Right cardiac atrium (tissue), 5 donors: ENCODE measurements at regions not wholly inside any gene's neighbourhood (a gene's known extent, or its start where the extent isn't known, plus 50 kb on each side); places are given as distances from the start of the nearest gene placed in this dataset.

Source experiments
- ATAC-seq, 2 donors: fragments of 200-7000 bp; cut with Tn5 transposase; one replicate each; pipeline versions ENCODE4 v1.8.0 to v1.9.1; 2020; ENCODE audit warnings: moderate library complexity in 2 of 2, mild to moderate bottlenecking in 1 of 2
- DNase-seq, 3 donors: peaks; one replicate each; pipeline ENCODE4 v3.0.0-alpha.2; 2020
- H3K27ac ChIP-seq: one replicate; pipeline ENCODE4 v1.5.1; 2013; ENCODE audit warnings: mild to moderate bottlenecking, low read length, control low read depth, moderate library complexity
- H3K27me3 ChIP-seq: one replicate; pipeline ENCODE4 v1.6.1; 2013; ENCODE audit not compliant: control insufficient read depth, insufficient read depth
- H3K4me1 ChIP-seq: one replicate; pipeline ENCODE4 v1.6.1; 2013; ENCODE audit warnings: low read length; ENCODE audit not compliant: control insufficient read depth, insufficient read depth
- H3K4me3 ChIP-seq: one replicate; pipeline ENCODE4 v1.5.1; 2013; ENCODE audit warnings: low read length, control low read depth
- H3K9me3 ChIP-seq: one replicate; pipeline ENCODE4 v1.6.1; 2013; ENCODE audit warnings: low read length; ENCODE audit not compliant: control insufficient read depth
- WGBS: extraction: QIAGEN DNeasy Blood & Tissue Kit; methylation state at CpG from one replicate; pipeline ENCODE4 v1.1.7; 2013; 5-methylcytosine and 5-hydroxymethylcytosine counted together
- intact Hi-C, 4 donors: fragments of 100-400 bp; cut with DNase I; formaldehyde crosslinking; loops; one replicate each; pipeline versions ENCODE4 v1.11.0 to v1.14.0; 2022 to 2023
- donor health status: healthy with polysubstance abuse.
- donor health status: DM: no; HTN: yes; CAD: no.
- donor health status: DM: no; HTN: no; CAD: no.
- donor health status: DM: no; HTN: yes; CAD: no; lungs with severe emphysema.
- donor health status: DM: yes; HTN: yes; CAD: no.

DNA sequence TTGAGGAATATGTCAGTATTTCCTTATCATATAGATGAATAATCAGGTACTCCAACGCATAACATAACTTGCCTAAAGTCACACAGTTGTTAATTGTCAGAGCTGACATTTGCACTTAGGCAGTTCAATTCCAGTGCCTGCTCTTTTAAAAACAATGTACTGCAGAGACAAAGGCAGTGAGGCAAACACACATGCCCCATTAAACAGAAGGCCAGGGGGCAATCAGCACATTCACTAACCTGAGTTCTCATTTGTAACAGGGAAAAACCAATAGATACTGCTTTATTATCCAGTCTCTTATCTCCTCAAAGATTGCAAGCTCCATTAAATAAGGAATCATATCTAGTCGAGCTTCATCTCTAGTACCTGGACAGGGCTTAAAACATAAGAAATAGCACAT, 1017.4 kb downstream of the SQOR start:
- intact Hi-C loops, result no loop called here
- DNase-seq (no peak), ATAC-seq (no peak)
- H3K4me1 ChIP-seq, result no peaks in the 10 kb centered on the region
- WGBS, result 52% methylated on average over 2 of the region's 2 CpGs
- H3K4me3 ChIP-seq, result no peak overlapping the region
- H3K27ac ChIP-seq, result no peak overlapping the region
- no peaks in the 10 kb centered on the region for H3K9me3 ChIP-seq
- no peaks in the 10 kb centered on the region for H3K27me3 ChIP-seq

DNA sequence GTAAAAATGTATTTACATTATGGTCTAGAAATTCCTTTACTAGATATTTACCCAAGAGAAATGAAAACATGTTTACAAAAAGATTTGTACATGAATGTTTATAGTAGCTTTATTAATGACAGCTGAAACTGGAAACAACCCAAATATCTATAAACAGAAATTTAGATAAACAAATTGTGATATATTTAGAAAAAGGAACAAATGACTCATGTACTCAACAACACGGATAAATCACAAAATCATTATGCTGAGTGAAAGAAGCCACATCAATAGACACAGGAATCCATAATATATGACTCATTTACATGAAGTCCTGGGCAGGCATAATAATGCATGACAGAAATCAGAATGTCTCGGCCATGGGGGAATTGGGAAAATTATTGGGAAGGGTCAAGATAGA, 1020.2 kb downstream of the SQOR start:
- no peak overlapping the region for H3K4me3 ChIP-seq
- H3K27ac ChIP-seq, result no peak overlapping the region
- WGBS, result 67% methylated on average over 2 of the region's 2 CpGs
- no peaks in the 10 kb centered on the region for H3K27me3 ChIP-seq
- intact Hi-C loops, result no loop called here
- ATAC-seq (no peak), DNase-seq (no peak)
- no peaks in the 10 kb centered on the region for H3K4me1 ChIP-seq
- no peaks in the 10 kb centered on the region for H3K9me3 ChIP-seq

DNA sequence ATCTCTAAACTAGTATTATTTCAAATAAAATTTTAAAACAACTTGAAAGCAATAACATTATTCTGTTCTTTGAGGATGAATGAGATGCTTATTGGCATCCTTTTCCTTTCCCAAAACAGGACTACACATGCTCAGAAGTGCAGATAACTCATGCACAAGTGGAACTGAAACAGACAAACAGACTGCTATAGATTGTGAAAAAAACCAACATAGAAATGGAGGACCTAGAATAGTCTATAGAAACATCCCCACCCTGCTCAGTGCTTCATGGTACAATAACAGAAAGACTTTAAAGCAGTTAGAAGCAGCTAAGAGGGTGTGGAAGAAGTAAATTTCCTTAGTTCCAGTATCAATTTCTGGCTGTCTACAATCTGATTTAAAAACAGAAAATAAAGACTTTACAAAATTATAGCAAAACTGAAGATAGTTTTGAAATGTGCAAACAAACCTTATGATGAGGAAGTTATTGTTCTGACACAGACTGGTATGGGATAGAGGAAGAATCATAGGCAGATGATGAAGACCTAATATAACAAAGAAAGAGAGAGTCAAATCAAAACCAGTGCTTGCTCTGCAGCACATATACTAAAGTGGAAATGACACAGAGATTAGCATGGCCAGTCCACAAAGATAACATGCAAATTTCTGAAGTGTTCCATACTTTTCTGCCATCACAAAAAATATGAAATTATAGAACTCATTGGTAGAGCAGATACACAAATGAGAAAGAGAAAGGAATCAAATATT, 1025.4 kb downstream of the SQOR start:
- no peak overlapping the region for H3K4me3 ChIP-seq
- DNase-seq (no peak), ATAC-seq (no peak)
- no peaks in the 10 kb centered on the region for H3K9me3 ChIP-seq
- no peak overlapping the region for H3K27ac ChIP-seq
- intact Hi-C loops, result no loop called here
- no peaks in the 10 kb centered on the region for H3K27me3 ChIP-seq
- H3K4me1 ChIP-seq, result no peaks in the 10 kb centered on the region

DNA sequence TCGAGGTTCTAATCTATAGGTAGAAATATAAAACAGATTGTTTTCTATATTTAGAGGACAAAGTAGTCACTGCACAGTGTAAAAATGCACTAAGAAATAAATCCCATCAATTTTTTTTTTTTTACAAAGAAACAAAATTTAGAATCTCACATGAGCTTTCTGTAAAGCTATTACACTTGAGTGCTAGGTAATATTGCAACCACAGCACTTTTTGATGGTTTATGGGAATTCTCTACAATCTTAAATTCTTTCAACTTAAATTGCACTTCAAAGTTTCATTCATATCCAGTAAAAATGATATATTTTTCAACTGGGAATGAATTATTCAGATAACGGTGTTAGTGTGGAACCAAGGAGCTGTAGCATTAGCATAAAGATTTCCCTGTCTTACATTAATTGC, 1035.4 kb downstream of the SQOR start:
- Histone ChIP-seq H3K9me3 (no peaks in the 10 kb centered on the region), H3K27me3 (no peaks in the 10 kb centered on the region), H3K27ac (no peak overlapping the region), H3K4me1 (no peaks in the 10 kb centered on the region), H3K4me3 (no peak overlapping the region)
- 80% methylated on average over 2 of the region's 2 CpGs for WGBS
- no peak for ATAC-seq
- DNase-seq, result no peak
- intact Hi-C loops, result no loop called here

DNA sequence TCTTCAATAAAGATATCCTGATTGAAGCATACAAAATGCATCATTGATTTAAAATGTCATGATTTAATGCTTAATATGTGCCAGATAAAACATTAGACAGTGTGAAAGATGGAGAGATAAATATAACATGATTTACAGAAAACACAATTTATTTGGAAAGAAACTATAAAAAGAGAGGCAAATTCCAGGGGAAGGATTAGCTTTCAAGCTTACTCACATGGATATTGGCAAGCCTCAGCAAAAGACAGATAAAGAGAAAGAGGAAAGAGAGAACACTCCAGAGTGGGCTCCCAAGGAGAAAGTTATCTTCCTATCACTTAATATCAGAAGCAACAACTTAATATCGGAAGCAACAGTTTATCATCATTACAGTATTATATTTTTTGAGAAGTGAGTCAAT, 1036.5 kb downstream of the SQOR start:
- no peaks in the 10 kb centered on the region for H3K4me1 ChIP-seq
- intact Hi-C loops, result no loop called here
- no peaks in the 10 kb centered on the region for H3K9me3 ChIP-seq
- H3K4me3 ChIP-seq, result no peak overlapping the region
- ATAC-seq, result no peak
- no peaks in the 10 kb centered on the region for H3K27me3 ChIP-seq
- no peak for DNase-seq
- no peak overlapping the region for H3K27ac ChIP-seq
- WGBS, result 39% methylated on average over 1 of the region's 1 CpG

DNA sequence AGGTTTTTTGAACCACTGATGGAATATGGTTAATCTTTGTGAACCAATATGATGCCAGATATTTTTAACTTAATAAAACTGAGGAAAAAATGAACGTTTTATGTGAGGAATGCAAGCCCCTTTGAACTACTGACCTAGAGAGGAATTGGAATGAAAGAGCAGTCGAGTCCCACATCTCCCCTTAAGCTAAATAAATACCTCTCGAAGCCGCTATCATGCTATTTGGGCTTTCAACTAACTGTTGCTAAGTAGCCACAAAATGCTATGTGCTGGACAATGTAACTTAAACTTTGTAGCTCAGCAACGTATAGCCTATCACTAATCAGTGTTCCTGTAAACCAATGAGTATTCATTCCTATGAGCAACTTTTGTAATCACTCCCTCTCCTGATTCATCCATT, 1037.2 kb downstream of the SQOR start:
- intact Hi-C loops, result no loop called here
- Histone ChIP-seq H3K27ac (no peak overlapping the region), H3K4me1 (no peaks in the 10 kb centered on the region), H3K4me3 (no peak overlapping the region), H3K9me3 (no peaks in the 10 kb centered on the region), H3K27me3 (no peaks in the 10 kb centered on the region)
- 51% methylated on average over 5 of the region's 5 CpGs for WGBS
- ATAC-seq (no peak), DNase-seq (no peak)

DNA sequence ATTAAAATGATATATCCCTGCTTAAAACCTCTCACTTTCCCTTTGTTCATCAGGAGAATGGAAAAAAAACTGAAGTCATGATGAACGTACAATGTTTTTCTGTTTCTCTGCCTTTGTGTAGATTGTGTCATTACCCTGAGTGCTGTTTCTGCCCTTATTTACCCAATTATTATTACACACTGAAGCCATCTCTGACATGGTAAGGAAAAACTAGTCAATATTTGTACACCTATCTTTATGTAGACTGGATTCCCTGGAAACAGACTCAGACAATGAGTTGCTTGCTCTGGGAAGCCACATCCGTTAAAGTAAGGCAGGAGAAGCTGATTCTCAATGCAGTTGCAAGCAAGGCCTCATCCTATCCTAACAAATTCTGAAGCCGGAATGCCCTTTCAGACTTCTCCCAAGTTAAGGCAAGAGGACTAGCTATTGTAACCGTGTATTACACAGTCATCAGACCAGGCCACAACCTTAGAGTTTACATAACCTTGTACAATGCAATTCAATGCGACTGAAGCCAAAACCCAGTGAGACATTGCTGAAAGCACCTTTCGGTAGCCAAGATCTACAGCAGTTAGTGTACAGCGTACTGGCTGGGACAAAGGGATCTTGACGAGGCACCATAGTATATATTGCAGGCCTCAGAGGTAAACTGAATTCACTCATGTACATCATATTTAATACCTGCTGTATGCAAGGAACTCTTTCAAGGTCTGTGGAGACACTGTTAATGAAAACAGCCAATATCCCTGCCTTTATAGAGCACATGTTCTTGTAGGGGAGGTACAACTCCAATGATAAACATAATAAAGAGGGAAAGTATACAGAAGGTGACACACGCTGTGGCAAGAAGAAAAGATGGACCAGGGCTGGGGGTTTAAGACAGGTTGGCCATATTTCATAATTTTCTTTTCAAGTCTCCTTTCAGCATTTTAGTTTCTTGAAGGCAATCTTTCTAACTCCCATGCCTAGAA, 1040.8 kb upstream of the SEMA6D start:
- Histone ChIP-seq H3K27me3 (no peaks in the 10 kb centered on the region), H3K4me3 (no peak overlapping the region), H3K27ac (no peak overlapping the region), H3K4me1 (no peaks in the 10 kb centered on the region), H3K9me3 (no peaks in the 10 kb centered on the region)
- no peak for ATAC-seq
- intact Hi-C loops, result no loop called here
- no peak for DNase-seq
- WGBS, result 84% methylated on average over 9 of the region's 9 CpGs

DNA sequence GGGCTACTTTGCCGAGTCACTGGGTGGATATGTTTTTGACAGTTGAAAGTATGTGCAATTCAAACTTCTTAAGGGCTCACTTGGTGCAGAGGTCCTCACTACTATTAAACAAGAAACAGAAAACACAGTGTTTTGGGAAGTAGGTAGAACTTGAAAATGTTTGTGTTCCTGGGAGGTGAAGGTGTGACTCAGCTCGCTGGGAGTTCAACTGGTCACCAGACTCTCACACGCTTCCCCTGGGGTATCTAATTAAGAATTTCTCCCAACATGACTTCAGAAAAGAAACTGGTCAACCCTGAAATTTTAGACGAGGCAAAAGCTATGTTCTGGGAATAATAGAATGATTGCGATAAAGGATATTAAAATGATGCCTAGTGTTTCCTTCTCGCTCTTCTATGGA, 1039.8 kb upstream of the SEMA6D start:
- intact Hi-C loops, result no loop called here
- Histone ChIP-seq H3K27me3 (no peaks in the 10 kb centered on the region), H3K4me1 (no peaks in the 10 kb centered on the region), H3K4me3 (no peak overlapping the region), H3K27ac (no peak overlapping the region), H3K9me3 (no peaks in the 10 kb centered on the region)
- WGBS, result 85% methylated on average over 6 of the region's 6 CpGs
- DNase-seq (no peak), ATAC-seq (no peak)

DNA sequence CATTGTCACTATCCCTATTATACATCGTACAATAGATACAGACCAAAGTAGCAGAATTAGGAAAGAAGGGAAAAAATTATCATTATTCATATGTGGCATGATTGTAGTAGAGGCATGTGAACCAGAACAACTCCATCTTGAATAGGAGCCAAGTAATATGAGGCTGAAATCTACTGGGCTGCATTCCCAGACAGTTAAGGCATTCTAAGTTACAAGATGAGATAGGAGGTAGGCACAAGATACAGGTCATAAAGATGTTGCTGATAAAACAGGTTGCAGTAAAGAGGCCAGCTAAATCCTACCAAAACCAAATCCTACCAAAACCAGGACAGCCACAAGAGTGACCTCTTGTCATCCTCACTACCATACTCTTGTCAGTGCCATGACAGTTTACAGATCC, 1035.4 kb upstream of the SEMA6D start:
- 64% methylated on average over 1 of the region's 1 CpG for WGBS
- DNase-seq, result no peak
- ATAC-seq, result no peak
- Histone ChIP-seq H3K27me3 (no peaks in the 10 kb centered on the region), H3K27ac (no peak overlapping the region), H3K4me3 (no peak overlapping the region), H3K9me3 (no peaks in the 10 kb centered on the region), H3K4me1 (no peaks in the 10 kb centered on the region)
- intact Hi-C loops, result no loop called here

DNA sequence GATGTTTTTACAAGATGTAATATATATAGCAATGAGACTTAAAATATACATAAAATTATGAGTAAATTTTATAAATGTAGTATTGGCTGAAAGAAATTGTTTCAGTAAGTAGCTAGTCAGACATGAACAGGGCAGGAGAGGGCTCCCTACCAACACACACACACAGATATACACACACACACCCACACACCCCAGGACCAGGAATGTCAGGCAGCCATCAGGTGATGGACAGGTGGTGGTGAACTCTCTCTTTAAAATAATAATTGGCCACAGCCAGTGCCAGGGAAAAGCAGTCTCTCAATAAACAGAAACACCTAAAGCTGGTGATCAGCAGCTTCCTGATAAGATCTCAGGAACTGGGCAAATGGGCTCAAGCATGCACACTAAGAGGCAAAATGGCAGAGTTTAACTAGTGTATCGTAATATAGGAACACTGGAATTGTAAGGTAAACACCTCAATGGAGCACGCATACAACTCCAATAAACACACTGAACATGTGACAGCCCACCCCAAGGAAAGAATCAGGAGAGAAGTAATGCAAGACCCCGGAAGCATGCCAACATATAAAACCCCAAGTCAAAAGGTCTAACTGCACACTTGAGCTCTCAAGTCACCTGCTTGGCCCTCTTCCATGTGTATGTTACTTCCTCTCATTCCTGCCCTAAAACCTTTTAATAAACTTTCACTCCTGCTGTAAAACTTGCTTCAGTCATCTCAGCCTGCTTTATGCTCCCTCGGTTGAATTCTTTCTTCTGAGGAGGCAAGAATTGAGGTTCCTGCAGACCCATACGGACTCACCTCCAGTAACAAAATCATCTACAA, 1034.1 kb upstream of the SEMA6D start:
- Histone ChIP-seq H3K27me3 (no peaks in the 10 kb centered on the region), H3K27ac (no peak overlapping the region), H3K9me3 (no peaks in the 10 kb centered on the region), H3K4me3 (no peak overlapping the region), H3K4me1 (no peaks in the 10 kb centered on the region)
- intact Hi-C loops, result no loop called here
- WGBS, result 89% methylated on average over 5 of the region's 5 CpGs
- no peak for DNase-seq
- no peak for ATAC-seq

DNA sequence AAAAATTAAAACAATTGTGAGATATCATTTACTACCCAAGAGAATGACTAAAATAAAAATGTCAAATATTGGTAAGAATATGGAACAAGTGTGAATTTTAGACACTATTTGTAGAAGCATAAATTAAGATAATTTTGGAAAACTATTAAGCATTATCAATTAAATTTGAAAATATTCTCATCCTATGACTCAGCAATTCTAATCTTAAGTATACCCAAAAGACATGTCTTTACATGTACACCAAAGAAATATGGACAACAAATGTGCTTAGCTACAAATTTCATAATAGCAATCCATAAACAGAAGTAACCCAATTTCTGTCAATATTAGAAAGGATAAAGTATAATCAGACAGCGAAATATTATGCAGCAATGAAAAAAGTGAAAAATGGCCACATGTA, 1032.2 kb upstream of the SEMA6D start:
- Histone ChIP-seq H3K27ac (no peak overlapping the region), H3K4me1 (no peaks in the 10 kb centered on the region), H3K4me3 (no peak overlapping the region), H3K9me3 (no peaks in the 10 kb centered on the region), H3K27me3 (no peaks in the 10 kb centered on the region)
- no peak for ATAC-seq
- intact Hi-C loops, result no loop called here
- DNase-seq, result no peak
- WGBS, result 87% methylated on average over 1 of the region's 1 CpG
